ENCODE measurements at regions not wholly inside any gene's neighbourhood (a gene's known extent, or its start where the extent isn't known, plus 50 kb on each side); places are given as distances from the start of the nearest gene placed in this dataset.

DNA sequence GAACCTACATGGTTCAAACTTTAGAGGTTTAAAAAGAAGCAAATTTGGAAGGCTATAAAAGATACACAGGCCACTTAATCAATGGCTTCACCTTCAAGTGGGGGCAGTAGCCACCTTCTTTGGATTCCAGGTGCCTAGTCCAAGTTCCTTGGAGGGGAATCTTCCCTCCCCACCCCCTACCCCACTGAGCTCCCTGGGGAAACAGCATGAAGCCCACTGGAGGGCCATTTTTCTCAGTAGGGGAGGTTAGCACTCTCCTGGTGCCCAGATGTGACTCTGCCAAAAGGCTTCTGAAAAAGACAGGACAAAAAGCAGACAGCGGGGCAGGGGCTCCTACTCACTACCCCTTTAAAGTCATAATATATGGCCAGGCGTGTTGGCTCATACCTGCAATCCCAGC lies 93.9 kb downstream of the KCTD15 start:
- Histone ChIP-seq H3K36me3 (no peaks in the 10 kb centered on the region), H3K4me3 (no peak overlapping the region), H3K9me3 (no peaks in the 10 kb centered on the region), H3K27me3 (no peaks in the 10 kb centered on the region)
- DNase-seq = no peak

DNA sequence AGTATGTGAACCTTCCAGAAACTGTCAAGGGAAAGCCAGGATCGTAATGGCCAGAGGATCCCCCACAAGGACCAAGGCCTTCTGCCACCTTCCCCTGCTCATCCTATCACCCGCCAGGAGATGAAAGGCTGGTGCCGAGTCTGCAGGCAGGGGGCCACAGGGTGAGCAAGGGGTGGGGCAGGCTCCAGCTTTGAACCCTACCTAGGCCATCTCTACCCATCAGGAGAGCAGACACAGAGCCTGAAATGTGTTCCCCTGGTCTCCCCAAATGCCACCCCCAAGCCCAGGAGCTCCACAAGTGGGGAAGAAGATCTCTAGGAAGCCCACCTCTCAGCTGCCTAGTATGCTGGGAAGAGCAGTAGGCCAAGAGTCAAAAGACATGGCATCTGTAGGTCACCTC lies 95.1 kb downstream of the KCTD15 start:
- Histone ChIP-seq H3K4me3 (no peak overlapping the region), H3K27me3 (no peaks in the 10 kb centered on the region), H3K9me3 (no peaks in the 10 kb centered on the region), H3K36me3 (no peaks in the 10 kb centered on the region)
- no peak for DNase-seq

DNA sequence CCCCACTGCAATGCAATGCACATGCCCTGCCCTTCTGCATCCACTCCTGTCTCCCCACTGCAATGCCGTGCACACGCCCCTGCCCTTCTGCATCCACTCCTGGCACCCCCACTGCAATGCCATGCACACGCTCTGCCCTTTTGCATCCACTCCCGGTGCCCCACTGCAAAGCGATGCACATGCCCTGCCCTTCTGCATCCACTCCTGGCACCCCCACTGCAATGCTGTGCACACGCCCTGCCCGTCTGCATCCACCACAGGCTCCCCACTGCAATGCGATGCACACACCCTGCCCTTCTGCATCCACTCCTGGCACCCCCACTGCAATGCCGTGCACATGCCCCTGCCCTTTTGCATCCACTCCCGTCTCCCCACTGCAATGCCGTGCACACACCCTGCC lies 98.1 kb downstream of the KCTD15 start:
- no peaks in the 10 kb centered on the region for H3K27me3 ChIP-seq
- no peak overlapping the region for H3K4me3 ChIP-seq
- peaks cover 14% of the 10 kb centered on the region for H3K9me3 ChIP-seq
- H3K36me3 ChIP-seq = no peaks in the 10 kb centered on the region
- no peak for DNase-seq

DNA sequence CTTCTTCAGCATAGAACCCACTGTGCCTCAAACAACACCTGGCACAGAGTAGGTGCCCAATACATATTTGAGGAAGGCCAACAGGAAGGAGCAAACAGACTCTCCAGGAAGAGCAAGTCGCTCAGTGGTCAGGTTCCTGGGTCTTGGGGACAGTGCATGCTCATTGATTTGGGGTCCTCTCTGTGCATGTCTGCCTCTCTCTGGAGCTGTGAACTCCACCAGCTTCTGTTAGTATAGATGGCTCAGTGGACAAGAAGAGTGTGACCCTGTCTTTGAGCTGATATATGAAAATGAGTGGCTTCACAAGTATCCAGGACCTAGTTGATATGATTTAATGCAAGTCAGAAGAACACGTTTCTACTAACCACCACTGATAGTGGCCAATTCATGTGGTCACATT lies 98.7 kb downstream of the KCTD15 start:
- DNase-seq = no peak
- Histone ChIP-seq H3K9me3 (peaks cover 16% of the 10 kb centered on the region), H3K4me3 (no peak overlapping the region), H3K36me3 (no peaks in the 10 kb centered on the region), H3K27me3 (no peaks in the 10 kb centered on the region)

DNA sequence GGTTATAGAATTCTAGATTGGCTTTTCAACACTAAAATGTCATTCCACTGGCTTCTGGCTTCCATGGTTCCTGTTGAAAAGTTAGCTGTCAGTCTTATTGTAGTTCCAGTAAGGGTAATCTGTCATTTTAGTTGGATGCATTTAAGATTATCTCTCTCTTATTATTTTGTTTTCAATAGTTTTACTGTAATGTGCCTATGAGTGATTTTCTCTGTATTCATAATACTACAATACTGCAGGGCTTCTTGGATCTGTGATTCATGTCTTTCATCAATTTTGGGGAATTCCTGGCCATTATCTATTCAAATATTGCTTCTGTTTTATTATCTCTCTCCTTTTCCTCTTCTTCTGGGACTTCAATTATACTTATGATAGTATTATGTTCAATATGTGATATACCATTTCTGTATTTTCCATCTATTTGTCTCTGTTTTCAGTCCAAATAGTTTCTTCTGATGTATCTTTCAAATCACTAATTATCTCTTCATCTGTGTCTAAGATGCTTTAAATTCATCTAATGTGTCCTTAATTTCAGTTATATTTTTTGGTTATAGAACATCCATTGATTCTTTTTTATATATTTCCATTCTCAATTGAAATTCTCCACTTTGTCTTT lies 101.5 kb downstream of the KCTD15 start:
- DNase-seq = no peak
- Histone ChIP-seq H3K4me3 (no peak overlapping the region), H3K27me3 (no peaks in the 10 kb centered on the region), H3K36me3 (no peaks in the 10 kb centered on the region), H3K9me3 (peaks cover 16% of the 10 kb centered on the region)

DNA sequence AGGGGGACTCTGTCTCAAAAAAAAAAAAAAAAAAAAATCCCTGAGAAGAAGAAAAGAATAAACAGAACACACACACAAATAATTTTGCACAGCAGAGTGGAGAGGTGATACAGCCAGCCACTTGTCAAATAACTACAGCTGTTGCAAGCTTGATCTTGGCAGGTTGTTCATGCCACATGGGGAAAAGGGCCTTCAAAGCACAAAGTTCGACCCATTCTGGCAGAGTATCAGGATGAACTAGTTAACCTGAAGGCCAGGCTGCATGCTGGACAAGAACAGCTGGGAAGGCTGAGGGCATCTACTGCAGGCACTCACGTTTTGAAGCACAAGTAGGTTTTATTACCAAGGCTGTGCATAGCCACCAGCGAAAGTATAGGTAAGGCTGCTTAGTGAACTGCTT lies 104.1 kb downstream of the KCTD15 start:
- no peak overlapping the region for H3K4me3 ChIP-seq
- DNase-seq = no peak
- H3K27me3 ChIP-seq = no peaks in the 10 kb centered on the region
- peaks cover 16% of the 10 kb centered on the region for H3K9me3 ChIP-seq
- H3K36me3 ChIP-seq = no peaks in the 10 kb centered on the region

DNA sequence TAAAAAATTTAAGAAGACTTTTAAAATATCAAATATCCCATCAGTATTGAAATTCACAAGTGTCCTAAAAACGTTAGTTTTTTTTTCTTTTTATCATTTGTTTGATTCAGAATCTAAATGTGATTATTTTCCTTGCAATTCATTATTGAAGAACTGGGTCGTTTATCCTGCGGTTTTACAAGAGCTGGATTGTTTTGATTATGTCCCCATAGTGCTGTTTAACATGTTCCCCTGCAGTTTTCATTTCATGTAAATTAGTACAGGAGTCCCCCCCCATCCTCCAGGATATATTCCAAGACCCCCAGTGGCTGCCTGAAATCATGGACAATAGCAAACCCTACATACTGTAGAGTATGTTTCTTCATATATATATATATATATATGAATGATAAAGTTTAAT lies 105.7 kb downstream of the KCTD15 start:
- Histone ChIP-seq H3K9me3 (peaks cover 16% of the 10 kb centered on the region), H3K4me3 (no peak overlapping the region), H3K27me3 (no peaks in the 10 kb centered on the region), H3K36me3 (no peaks in the 10 kb centered on the region)
- DNase-seq = no peak

DNA sequence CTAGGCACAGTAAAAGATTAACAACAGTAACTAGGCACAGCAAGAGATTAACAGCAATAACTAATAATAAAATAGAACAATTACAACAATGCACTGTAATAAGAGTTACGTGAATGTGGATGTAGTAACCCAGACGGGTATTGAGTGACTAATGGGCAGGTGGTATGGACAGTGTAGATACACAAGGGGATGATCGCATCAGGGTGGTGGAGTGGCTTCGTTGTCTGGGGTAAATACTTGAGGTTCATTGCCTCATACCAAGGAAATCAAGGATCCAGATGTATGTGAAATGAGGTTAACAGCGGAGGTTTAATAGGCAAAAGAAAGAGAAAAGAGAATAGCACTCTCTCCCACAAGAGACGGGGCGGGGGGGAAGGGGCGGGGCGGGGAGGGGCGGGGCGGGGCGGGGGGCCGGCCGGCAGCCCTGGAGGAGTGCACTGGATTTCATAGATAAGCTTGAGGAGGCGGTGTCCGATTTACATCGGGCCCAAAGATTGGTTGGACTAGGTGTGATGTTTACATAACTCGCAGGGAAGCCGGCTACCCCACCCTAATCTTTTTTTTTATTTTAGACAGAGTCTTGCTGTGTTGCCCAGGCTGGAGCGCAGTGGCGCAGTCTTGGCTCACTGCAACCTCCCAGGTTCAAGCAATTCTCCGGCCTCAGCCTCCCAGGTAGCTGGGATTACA lies 106.3 kb downstream of the KCTD15 start:
- H3K4me3 ChIP-seq = no peak overlapping the region
- no peaks in the 10 kb centered on the region for H3K27me3 ChIP-seq
- no peak for DNase-seq
- no peaks in the 10 kb centered on the region for H3K36me3 ChIP-seq
- peaks cover 12% of the 10 kb centered on the region for H3K9me3 ChIP-seq

DNA sequence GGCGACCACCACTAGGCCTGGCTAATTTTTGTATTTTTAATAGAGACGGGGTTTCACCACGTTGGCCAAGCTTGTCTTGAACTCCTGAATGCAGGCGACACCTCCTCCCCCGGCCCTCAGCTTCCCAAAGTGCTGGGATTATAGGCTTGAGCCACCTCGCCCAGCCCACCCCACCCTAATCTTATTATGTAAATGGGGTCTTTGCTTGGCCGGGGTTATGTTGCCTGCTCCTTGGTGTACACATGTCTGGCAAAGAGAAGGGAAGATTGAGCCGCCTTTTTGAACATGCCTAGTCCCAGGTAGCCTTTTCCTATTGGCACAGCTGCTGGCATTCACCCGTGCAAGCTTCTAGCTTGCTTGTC lies 106.8 kb downstream of the KCTD15 start:
- Histone ChIP-seq H3K36me3 (no peaks in the 10 kb centered on the region), H3K4me3 (no peak overlapping the region)

DNA sequence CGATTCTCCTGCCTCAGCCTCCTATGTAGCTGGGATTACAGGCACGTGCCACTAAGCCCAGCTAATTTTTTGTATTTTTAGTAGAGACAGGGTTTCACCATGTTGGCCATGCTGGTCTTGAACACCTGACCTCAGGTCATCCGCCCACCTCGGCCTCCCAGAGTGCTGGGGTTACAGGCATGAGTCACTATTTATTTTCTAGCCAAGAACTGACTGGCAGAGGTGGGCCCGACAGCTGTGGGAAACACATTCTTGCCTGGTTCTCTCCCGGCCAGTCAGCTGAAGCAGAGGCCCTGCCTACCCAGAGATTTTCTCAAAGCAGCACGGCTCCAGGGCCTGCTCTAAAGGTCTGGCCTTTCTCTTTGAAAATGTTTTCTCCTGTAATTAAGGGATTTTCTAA lies 108.0 kb downstream of the KCTD15 start:
- peak; percentile 36 for DNase-seq
- Histone ChIP-seq H3K9me3 (peaks cover 3% of the 10 kb centered on the region; the same call in 1 of the 2 replicates), H3K27me3 (no peaks in the 10 kb centered on the region), H3K36me3 (no peaks in the 10 kb centered on the region), H3K4me3 (no peak overlapping the region)

More for the DNA sequence above, 106.8 kb downstream of the KCTD15 start:
- peaks cover 7% of the 10 kb centered on the region for H3K9me3 ChIP-seq
- no peak for DNase-seq
- H3K27me3 ChIP-seq = no peaks in the 10 kb centered on the region

DNA sequence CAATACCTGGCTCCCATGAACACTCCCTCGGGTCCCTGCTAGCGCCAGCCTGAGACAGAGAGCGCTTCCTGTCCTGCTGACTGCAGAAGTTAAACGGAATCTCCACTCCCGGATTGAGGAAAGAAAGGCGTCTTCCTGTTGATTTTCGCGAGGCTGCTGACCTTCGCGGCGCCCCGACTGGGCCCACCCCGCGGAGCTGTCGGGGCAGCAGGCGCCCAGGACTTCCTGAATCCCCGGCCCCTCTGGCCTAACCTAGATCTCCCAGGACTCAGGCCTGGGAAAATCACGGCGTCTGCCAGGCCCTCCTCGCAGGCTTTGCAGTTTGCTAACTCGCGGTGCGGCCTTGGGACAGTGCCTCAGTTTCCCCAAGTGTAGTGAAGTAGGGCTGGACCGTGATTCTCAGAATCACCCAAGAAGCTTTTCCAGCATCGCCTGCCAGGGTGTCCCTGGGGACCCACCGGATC lies 108.8 kb downstream of the KCTD15 start:
- Histone ChIP-seq H3K36me3 (no peaks in the 10 kb centered on the region), H3K27me3 (no peaks in the 10 kb centered on the region), H3K4me3 (no peak overlapping the region), H3K9me3 (no peaks in the 10 kb centered on the region)
- DNase-seq = no peak

DNA sequence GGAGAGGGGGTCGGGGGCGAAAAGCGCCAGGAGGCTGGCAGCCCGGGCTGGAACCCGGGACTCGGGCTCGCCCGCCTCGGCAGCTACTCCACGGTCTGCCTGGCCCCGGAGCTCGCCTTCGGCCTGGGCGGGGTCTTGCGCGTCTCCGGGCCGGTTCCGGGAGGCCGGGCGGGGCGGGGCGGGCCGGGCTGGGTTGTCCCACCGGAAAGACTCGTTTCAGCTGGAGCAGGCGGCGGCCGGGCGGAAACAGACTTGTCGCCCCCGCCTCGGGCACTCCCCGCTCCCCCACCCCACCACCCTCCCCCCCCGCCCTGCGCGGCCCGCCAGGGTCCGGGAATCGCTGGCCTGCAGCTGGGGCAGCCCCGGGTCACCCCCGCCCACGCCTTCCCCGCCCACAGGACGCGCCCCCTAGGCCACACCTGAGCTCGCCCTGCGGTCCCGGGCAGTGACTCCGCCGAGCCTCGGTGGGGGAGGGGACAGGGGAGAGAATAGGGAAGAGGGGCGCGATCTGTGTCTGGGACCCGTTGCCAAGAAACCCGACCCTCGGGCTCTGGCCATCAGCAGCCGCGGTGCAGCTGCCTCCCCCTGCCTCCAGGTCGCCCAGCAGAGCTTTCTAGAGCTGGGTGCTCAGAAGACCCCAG lies 109.4 kb downstream of the KCTD15 start:
- no peaks in the 10 kb centered on the region for H3K9me3 ChIP-seq
- H3K4me3 ChIP-seq = no peak overlapping the region
- H3K36me3 ChIP-seq = no peaks in the 10 kb centered on the region
- no peak for DNase-seq
- H3K27me3 ChIP-seq = no peaks in the 10 kb centered on the region

DNA sequence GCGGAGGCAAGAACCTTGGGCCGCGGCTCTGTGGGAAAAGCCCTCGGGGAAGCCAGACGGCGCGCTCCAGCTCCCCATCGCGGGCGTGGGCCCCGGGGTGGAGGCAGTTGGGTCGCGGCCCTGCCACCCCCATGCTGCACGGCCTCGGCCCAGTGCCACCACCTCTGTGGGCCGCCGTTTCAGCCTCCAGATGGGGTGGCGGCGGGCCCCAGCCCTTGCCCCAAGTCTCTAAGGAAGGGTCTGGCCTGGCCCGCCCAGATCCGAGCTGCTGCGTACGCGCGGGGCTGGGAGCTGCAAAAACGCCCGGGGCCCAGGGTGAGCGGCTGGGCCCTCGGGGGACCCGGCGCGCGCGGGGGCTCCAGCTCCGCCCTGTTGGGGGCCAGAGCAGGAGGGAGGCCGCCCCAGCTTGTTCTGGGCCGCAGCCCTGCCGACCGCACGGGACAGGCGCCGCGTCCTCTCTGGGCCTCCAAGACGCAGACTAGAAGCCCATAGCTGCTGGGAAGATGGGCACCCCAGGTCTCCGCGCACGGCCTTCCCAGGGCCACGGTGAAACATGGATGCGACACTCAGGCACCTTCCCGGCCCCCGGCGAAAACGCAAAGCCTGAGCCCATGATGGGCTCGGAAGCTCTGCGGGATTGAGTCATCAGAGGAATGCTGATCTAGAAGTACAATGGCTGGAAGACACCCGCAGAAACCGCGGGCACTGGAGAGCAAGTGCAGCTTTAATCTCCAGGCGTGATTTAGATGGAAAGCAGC lies 110.1 kb downstream of the KCTD15 start:
- Histone ChIP-seq H3K27me3 (no peaks in the 10 kb centered on the region), H3K9me3 (no peaks in the 10 kb centered on the region), H3K4me3 (no peak overlapping the region), H3K36me3 (no peaks in the 10 kb centered on the region)
- DNase-seq = no peak

DNA sequence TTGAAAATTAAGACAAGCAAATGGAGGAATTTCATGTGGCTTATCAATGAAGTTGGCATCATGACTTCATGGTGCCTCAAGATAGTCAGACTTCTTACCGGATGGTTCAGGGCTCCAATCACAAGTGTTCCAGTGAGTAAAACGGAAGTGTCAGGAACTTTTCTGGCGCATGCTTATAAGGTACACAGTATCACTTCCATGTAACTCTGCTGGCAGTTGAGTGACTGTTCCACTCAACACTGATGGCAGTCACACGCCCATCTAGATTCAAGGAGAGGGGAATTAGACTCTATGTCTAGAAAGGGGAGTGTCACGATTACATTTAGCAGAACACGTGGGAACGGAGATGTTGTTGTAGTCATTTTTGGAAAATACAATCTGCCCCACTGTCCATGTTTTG lies 114.3 kb downstream of the KCTD15 start:
- Histone ChIP-seq H3K36me3 (no peaks in the 10 kb centered on the region), H3K4me3 (no peak overlapping the region), H3K27me3 (no peaks in the 10 kb centered on the region), H3K9me3 (no peaks in the 10 kb centered on the region)
- no peak for DNase-seq

DNA sequence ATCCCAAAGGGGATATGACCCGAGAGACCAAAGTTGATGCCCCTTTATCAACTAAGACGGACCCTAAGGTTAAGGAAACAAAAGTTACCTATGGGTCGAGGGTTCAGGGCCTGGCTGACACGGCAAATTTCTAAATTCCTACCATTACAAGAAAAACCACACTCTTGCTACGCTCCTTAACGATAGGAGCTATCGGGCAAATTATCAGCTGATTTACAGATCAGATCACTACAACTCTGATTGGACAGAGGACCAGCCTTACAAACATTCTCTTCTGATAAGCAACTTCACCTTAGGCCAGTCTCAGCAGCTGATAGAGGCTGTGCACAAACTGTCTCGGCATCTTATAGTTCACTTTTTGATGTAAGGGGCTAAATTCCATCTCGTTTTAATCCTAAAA lies 117.9 kb downstream of the KCTD15 start:
- DNase-seq = no peak
- no peaks in the 10 kb centered on the region for H3K36me3 ChIP-seq
- no peaks in the 10 kb centered on the region for H3K27me3 ChIP-seq
- no peaks in the 10 kb centered on the region for H3K9me3 ChIP-seq
- H3K4me3 ChIP-seq = no peak overlapping the region

DNA sequence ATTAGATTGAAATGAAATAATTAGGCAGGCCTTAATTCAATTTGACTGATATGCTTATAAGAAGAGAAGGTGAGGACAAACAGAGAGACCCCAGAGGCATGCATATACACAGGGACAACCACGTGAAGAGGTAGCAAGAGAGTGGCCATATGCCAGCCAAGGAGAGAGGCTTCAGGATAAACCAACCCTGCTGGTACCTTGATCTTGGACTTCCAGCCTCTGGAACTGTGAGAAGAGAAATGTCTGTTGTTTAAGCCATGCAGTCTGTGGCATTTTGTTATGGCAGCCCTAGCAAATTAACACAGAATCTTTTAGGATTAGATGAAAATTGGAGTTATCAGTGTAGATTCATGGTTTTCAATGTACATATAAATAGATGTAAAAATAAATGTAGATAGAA lies 120.1 kb downstream of the KCTD15 start:
- Histone ChIP-seq H3K4me3 (no peak overlapping the region), H3K36me3 (no peaks in the 10 kb centered on the region), H3K9me3 (no peaks in the 10 kb centered on the region), H3K27me3 (no peaks in the 10 kb centered on the region)
- no peak for DNase-seq

DNA sequence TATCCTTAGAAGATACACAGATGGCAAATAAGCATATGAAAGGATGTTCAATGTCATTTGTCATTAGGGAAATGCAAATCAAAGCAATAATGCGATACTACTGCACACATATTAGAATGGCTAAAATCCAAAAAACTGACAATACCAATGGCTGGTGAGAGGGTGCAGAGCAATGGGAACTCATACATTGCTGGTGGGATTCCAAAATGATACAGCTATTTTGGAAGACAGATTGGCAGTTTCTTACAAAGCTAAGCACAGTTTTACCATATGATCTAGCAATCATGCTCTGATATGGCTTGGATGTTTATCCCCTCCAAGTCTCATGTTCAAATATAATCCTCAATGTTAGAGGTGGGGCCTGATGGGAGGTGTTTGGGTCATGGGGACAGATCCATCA lies 122.6 kb downstream of the KCTD15 start:
- DNase-seq = no peak
- H3K4me3 ChIP-seq = no peak overlapping the region
- H3K27me3 ChIP-seq = no peaks in the 10 kb centered on the region; the same call in 1 of the 2 replicates
- no peaks in the 10 kb centered on the region for H3K36me3 ChIP-seq
- no peaks in the 10 kb centered on the region for H3K9me3 ChIP-seq

All from MG63 (cell line).